Effector CD8-positive, alpha-beta T cell (primary cell): ENCODE measurements at regions not wholly inside any gene's neighbourhood (a gene's known extent, or its start where the extent isn't known, plus 50 kb on each side); places are given as distances from the start of the nearest gene placed in this dataset.
"Not testable (repeated sequence)": the region's sequence is repeated elsewhere in the genome, so short reads cannot be mapped to it uniquely, and the experiment has no call there.

Experiments
- DNase-seq: peaks from one replicate; lab custom pipeline; 2025; lab: John Stamatoyannopoulos, UW

DNA sequence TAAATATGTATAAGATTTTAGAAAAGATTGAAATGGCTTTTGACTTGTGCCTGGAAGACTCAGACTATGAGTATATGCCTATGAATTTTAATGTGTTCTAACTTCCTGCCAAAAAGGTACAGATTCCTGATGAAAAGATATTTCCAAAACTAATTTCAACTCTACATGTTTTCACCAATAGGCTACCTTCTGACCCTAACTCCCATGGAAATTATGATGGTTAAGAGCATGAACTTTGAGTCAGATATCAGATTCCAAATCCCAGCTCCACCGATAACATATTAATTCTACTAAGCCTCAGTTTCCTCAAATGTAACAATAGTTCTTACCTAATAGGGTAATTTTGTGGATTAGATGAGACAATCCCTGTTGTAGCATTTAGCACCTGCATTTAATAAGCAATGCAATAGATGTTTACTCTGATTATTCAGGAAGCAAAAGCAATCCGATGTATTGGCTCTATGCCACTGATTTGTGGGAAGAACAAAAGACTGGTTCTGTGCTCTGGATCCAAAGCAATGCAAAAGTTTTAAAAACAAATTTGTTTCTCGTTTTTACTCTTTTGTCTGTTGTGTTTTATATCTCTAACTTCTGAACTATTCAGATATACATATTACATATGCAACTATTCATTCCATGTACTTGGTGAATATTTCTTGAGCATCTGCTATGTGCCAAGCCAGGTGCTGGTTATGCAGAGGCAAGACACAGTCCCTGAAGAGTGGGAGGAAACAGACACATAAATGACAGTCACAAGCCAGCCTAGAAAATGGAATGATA is 115.4 kb downstream of the GATA6 start:
- no peak for DNase-seq

DNA sequence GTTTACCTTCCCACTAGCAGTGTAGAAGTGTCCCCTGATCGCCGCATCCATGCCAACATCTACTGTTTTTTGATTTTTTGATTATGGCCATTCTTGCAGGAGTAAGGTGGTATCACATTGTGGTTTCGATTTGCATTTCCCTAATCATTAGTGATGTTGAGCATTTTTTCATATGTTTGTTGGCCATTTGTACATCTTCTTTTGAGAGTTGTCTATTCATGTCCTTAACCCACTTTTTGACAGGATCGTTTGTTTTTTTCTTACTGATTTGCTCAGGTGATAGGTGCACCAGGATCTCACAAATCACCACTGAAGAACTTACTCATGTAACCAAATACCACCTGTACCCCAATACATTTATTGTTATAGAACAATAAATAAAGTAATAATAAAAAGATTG is 114.5 kb downstream of the GATA6 start:
- DNase-seq: not testable (repeated sequence)

DNA sequence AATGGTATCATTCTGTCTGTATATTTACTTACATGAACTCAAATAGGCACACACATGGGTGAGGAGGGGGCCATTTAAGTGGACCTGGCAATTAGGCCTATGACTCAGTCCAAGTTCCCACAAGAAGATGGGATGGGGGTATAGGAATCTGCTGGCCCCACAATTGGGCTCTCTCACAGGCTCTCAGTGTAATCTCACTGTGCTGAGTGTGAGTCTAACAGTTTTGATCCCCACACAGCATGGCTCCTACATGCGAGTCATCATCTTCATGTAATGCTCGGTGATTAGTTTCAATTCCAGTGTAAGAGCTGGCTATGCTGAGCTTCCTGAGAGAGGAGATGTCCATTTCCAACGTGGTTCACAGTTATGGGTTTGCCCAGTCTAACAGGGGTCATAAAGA is 114.0 kb downstream of the GATA6 start:
- DNase-seq: no peak

DNA sequence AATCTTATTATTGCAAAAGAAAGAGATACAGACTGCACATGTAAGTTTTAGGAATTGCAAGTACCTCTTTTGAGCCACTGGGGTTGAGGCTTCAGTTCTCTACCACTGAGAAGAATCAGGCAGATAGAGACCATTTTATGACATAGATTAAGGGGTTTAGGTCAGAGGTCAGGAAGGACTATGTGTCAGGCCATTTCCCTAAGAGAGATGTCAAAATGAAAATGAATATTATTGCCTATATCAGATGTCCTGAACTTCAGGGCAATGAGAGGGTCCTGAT is 113.7 kb downstream of the GATA6 start:
- DNase-seq: no peak

DNA sequence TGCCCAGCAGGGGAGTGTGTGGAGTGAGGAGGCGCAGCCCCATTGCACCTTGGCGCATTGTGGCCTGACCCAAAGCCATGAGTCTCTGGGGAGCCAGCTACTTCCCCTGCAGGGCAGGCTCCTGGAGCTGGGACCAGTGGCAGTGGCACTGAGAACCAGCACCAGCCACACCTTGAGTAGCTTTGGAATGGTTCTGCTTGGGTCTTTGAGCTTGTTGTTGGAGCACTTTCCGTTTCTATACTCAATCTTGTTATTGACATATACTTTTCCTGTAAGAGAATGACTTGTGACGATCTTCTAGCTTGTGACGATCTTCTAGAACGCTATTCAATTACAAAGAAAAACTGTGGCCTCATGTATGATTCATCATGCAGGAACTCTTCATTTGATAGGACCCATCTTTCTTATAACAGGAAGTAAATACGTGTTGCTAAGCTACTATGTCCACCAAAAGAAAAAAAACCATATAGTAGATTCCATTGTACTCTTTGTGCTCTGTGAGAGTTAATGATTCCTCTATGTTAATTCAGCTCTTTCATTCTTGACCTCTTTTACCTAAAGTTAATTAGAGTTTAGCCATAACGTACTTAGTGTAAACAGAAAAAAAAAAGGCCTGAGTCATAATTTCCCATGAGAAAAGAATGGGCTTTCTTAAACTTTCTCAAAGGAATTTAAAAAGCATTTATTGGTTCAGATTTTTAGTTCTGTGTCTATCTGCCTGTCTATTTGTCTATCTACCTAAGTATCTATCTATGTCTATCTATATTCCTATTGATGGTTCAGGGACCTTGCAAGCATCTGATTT is 113.1 kb downstream of the GATA6 start:
- DNase-seq: no peak

DNA sequence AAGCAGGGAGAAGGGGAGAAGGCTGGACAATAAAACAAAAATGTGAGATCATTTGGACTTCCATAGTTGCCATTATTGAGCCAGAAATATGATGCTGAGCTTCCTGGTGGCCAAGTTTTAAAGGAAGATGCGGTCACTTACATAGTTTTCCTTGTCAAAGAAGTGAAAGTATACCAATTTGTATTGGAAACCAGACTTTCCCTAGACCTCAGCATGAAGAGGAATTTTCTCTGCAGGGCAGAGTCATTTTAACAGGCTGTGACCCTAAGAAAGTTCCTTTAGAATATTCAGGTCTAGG is 111.0 kb downstream of the GATA6 start:
- DNase-seq: no peak

DNA sequence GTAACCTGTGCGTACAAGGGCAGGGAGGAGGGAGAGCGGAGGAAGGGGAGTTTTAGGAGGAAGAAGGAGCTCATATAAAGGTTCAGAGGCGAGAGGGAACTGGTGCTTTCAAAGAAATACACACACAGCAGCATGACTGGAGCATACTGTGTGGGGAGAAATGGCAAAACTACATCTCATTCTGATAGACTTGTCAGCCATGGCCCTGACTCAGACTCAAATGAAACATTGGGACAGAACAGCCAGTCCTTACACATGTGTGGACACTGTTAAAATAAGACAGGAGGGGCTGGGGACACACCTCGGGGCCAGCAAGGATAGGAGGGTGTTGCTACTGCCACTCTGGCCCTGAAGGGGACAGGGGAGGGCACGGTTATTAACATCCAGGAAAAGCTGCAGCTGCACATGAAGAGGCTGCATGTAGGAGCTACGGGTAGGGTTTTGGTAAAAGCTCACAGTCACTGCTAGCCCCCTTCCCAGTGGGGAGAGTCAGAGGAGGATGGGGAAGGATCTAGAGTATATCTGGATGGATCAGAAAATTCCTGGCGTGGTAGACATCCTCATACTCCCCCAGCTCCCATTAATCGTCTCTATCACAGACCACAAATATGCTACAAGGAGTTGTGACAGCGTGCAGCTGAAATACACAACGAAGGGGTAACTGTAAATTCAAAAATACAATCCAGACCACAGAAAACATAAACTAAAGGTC is 110.5 kb downstream of the GATA6 start:
- no peak for DNase-seq

DNA sequence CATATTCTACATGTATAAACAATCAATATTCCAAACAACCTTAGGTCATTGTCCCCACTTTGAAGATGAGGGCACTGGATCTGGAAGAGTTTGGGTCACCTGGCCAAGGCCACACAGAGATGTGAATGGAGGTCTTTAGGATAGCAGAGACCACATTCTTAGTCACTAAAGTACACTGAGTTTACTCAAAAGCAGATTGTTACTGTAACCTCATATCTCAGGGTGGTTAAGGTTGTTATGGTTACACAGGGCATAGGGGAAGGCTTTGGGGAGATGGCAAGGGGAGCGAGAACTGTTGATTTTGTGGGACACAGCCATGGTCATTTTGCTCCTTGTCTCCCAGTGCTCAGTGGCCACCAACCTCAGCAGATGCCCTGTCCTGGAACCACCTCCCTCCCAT is 109.4 kb downstream of the GATA6 start:
- DNase-seq: no peak

DNA sequence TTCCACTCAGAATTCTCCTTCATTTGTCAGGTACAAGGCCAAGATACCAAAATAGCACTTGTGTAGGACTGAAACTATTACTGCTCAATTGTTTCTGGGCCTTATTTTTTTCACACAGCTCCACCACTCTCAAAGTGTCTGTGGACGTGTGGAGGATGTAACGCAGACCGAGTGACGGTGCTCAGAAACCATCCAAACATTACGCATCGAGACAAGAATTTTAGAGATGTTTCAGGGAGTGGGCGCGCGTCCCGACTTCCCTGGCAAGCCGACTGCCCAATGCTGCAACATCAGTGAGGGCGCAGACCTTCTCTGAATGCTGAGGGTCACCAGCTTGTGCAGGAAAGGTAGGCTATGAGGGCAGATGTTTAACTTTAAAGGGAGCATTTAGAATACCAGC is 108.4 kb downstream of the GATA6 start:
- no peak for DNase-seq

DNA sequence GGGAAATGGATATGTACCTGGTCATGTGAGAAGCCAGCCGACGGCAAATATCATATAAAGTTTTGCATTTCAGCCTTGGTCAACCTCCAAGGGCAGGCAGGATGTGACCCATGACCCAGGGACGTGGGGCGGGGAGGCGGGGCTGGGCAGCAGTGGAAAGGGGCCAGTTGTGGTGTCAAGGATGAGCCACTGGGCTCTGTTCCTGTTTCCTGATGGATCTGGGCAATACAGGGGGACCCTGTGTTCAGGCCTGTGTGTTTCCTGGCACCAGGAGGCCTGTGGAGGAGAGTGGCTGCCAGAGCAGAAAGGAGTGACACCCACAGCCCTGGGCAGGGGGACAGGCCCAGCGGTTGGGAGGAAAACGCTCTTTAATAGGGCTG is 106.9 kb downstream of the GATA6 start:
- DNase-seq: no peak

DNA sequence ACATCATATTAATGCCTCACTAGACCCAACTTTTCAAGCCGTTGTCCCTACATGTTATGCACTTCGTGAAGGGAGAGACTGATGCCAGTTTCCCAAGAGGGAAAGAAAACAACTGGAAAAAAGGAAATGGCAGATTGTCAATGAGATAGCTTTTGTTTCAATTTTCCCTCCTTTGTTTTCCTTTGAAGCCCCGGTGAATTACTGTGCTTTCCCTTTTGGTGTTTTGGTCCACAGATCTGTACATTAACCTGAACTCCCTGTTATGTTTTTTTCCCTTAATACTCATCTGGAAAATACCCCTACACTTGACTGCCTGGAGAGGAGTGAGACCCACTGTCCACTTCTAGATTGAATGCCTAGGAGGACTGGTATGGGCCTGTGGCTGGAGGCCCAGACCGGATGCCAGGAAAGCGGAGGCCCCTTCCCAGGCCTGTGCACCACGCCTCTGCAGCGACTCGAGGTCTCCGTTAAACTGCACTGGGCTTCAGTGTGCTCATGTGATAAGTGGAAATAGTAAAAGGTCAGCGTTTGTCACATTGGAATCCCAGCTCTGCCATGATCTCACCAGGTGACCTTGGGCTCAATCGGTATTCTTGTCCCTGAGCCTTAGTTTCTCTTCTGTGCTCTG is 106.4 kb downstream of the GATA6 start:
- DNase-seq: no peak

DNA sequence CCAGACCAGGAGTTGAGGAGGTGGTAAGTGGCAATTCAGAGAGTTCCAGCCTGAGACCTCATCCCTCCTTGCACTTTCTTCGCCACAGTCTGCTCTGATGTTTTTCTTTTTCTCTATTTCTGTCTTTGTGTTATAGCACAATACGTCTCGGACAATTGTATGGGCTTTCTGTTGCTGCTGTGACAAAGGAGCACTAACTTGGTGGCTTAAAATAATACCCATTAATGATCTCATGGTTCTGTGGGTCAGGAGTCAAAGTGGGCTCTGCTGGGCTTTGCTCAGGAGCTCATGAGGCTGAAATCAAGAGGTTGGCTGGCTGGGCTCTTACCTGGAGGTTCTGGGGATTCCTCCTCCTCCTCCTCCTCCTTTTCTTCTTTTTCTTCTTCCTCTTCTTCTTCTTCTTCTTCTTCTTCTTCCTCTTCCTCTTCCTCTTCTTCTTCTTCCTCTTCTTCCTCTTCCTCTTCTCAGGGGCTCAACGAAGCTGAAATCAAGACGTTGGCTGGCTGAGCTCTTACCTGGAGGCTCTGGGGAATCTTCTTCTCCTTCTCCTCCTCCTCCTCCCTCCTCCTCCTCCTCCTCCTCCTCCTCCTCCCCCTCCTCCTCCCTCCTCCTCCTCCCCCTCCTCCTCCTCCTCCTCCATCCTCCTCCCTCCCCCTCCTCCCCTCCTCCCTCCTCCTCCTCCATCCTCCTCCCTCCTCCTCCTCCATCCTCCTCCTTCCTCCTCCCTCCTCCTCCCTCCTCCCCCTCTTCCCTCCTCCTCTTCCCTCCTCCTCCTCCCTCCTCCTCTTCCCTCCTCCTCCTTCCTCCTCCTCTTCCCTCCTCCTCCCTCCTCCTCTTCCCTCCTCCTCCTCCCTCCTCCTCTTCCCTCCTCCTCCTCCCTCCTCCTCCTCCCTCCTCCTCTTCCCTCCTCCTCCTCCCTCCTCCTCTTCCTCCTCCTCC is 104.0 kb downstream of the GATA6 start:
- DNase-seq: no peak

DNA sequence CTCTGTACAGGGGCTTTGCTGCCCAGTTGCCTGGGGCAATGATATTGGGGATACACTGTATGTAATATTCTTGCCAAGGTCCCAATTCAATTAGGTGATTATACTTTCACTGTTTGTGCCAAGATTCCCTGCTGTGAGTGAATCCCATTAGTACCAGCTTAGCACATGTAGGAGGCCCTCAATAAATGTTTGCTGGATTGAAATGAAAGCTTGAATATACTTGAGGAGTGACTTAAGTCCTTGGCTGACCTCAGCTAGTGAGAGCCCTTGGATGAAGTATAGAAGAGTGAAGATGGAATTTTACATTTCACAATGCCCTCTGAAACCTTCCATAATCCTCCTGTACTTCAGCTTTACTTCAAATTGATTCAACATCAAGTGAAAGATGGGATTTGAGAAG is 102.9 kb downstream of the GATA6 start:
- no peak for DNase-seq

DNA sequence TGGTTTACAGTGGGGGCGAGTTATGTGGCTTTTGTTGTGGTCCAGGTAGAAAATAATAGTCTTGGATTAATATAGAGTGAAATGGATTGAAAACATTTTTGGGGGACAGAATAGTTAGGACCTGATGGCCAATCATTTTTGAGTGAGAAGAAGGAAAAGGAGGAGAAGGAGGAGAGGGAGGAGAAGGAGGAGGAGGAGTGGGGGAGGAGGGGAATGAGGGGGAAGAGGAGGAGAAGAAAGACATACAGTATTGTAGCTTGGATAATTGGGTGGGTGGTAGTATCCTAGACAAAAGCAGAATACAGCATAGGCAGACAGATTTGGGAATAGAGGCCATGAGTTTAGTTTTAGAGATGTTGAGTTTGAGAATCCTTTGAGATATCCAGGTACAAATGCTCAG is 101.6 kb downstream of the GATA6 start:
- no peak for DNase-seq

DNA sequence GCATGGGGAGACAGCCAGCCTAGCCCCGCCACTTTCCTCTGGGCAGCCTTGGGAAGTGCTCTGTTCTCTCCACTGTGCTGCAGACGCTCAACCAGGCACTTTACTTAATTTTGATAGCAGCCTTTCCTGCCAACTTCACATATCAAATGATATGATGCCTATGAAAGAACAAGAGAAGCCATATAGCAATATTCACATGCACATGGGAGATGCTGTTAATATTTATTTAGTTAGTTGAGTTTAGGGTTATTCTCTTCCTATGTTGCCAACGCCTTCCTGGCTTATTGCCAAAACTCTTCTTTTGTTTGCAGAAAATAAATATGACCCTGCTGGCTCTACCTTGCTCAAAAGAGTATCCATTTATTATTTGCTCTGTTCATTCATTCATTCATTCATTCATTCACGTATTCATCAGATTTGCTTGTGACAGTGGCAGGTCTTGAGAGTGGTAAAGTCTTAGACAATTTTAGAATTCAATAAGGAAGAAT is 99.3 kb downstream of the GATA6 start:
- DNase-seq: no peak

DNA sequence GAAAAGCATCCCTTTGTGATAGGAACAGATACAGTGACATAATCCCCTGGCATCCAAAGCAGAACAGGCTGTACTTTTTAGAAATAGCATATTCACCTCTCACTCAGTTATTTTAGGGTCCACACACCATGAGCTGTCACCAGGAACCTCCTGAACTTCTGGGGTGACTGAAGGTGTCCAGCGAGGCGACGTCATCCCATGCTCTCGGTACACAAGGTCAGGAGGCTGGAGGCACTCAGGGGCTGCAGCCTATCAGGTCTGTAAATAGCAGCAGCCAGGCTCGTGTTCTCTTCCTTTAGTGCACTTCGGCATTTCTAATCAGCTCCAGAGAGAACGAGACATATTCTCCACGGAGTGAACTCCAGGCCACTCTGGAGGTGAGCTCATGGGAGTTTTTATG is 98.3 kb downstream of the GATA6 start:
- no peak for DNase-seq

DNA sequence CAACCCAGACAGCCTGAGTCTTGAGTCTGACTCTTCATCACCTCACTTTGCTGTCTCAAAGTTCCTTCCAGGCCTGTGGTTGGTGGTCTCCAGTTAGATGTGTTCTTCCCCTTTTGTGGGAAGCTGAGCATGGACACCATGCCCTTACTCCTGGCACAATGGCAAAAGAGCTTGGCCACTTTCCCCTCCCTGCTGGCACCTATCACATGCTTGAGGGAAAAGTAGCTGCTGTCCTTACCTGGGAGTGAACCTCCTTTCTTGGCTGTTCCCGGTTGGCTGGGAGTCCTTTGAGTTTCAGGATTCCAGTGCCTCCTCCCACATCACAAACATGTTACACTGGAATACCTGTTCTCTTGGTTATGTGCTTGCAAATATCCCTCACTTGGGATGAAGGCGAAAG is 97.8 kb downstream of the GATA6 start:
- DNase-seq: no peak

DNA sequence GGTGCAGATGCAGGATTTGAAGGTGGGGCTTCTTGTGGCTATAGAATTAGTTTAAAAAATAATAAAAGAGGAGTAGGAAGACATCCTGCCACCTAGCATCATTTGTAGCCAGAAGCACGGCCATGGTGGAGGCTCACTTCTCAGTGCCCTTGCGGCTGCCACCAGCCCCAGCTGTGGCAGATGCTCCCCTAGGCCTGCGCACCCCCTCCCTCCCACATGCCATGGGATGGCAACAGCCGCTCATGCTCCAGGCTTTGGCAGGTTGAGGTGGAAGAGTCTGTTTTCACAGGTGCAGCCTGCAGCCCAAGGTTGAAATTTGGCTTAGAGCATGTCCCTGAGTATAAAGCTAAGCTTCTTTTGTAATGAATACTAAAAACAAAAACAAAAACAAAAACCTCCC is 96.4 kb downstream of the GATA6 start:
- no peak for DNase-seq

DNA sequence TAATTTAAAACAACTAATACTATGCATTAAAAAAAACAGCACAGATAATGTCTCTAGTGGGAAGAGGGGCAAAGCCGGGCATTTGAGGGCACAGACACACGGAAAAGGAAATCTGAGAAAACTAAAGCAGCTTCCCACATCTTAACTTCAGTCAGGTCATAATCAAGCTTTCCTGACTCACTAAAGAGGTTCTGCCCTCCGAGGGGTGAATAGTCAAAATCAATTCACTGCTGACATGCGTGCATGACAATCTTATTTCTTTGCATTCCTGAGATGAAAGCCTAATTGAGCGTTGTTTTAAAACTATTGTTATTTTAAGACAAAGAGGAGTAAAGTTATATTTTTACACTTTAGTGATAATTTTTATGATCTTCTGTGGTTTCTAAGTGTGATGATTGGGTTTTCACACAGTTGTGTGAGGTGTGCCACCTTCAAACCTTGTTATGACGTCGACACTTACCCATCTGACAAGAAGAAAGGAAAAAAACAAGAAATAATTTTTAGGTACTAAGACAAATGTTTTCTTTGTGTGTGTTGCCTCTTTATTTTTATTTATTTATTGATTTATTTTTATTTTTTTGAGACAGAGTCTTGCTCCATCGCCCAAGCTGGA is 90.9 kb downstream of the GATA6 start:
- DNase-seq: no peak

DNA sequence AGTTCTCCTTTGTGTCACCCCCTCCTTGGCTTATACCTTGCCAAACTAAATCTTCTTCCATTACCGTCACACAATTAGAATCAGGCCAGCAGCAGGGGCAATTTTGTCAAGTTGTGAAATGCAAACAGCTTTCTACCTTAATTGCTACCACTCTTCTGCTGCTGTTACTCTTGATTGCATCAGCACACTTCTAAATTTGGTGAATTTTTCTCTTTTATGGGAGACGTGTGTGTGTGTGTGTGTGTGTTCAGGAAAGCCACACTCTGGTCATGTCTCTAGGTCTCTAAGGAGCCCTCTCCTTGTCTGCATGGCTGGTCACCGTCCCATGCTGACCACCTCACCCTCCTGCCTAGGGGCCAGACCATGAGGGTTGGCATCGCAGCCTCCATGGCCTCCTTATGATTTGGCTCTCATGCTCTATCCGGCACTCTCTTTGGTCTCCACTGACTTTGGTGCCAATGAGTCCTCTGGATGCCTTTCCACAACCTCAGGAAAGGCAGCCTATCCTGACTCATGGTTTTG is 87.7 kb downstream of the GATA6 start:
- DNase-seq: no peak

DNA sequence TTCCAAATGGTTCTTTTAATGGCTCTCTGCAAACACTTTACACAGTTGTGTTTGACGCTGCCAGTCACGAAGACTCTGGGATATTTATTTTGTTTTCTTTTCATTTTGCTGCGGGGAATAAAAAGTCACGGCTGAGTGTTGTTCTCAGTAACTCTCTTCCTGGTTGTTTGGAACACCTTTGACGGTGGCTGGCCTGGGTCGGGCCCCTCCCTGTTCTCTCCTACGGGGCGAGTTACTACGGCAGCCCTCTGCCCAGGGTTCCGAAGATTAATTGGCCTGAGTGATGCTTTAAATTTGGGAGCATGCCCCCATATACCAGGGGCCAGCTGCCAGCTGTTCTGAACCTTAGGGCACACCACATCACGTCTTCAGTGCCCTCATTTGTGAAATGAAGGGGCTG is 84.7 kb downstream of the GATA6 start:
- no peak for DNase-seq
